Liver (tissue), 8 donors: ENCODE measurements at regions not wholly inside any gene's neighbourhood (a gene's known extent, or its start where the extent isn't known, plus 50 kb on each side); places are given as distances from the start of the nearest gene placed in this dataset.

Experiments
- DNase-seq: peaks from one replicate; pipeline ENCODE4 v3.0.0-alpha.2; 2017; ENCODE audit warnings: low spot score
- H3K27ac ChIP-seq, 2 donors: one replicate each; pipeline ENCODE4 v1.7.0; 2013; ENCODE audit warnings: inconsistent platforms in 2 of 2, low read length in 2 of 2, control low read depth in 1 of 2, low read depth in 1 of 2, mild to moderate bottlenecking in 1 of 2
- H3K27me3 ChIP-seq, 4 donors: one replicate each; pipeline versions ENCODE4 v1.6.1 to v1.7.0; 2013; ENCODE audit warnings: low read length in 3 of 4, inconsistent platforms in 1 of 4, mild to moderate bottlenecking in 1 of 4, moderate library complexity in 1 of 4; ENCODE audit not compliant: control insufficient read depth in 4 of 4, insufficient read depth in 4 of 4
- H3K36me3 ChIP-seq, 4 donors: one replicate each; pipeline versions ENCODE4 v1.6.1 to v1.7.0; 2013; ENCODE audit warnings: low read length in 3 of 4, mild to moderate bottlenecking in 3 of 4, low read depth in 1 of 4, moderate library complexity in 1 of 4; ENCODE audit not compliant: control insufficient read depth in 4 of 4, insufficient read depth in 3 of 4
- H3K4me1 ChIP-seq, 4 donors: one replicate each; pipeline versions ENCODE4 v1.6.1 to v1.7.0; 2013; ENCODE audit warnings: low read length in 3 of 4, mild to moderate bottlenecking in 3 of 4, moderate library complexity in 1 of 4; ENCODE audit not compliant: control insufficient read depth in 4 of 4, insufficient read depth in 4 of 4
- H3K4me3 ChIP-seq, 3 donors: one replicate each; pipeline versions ENCODE4 v1.6.1 to v1.7.0; 2013; ENCODE audit warnings: low read length in 3 of 3, control low read depth in 1 of 3, low read depth in 1 of 3, mild to moderate bottlenecking in 1 of 3
- H3K9ac ChIP-seq, 2 donors: one replicate each; pipeline ENCODE4 v1.7.0; 2013; ENCODE audit warnings: low read length in 2 of 2, mild to moderate bottlenecking in 2 of 2, moderate library complexity in 2 of 2, control low read depth in 1 of 2, low read depth in 1 of 2
- H3K9me3 ChIP-seq, 4 donors: one replicate each; pipeline versions ENCODE4 v1.6.1 to v1.7.0; 2013; ENCODE audit warnings: low read length in 3 of 4; ENCODE audit not compliant: control insufficient read depth in 4 of 4
- FOXA1 ChIP-seq: IDR thresholded peaks from 2 replicates; pipeline ENCODE4 v1.6.1; 2016; ENCODE audit warnings: antibody characterized with exemption
- FOXA2 ChIP-seq: IDR thresholded peaks from 2 replicates; pipeline ENCODE4 v1.6.1; 2016; ENCODE audit warnings: antibody characterized with exemption
- GABPA ChIP-seq, 2 donors: IDR thresholded peaks in 1 of 2; conservative IDR thresholded peaks in 1 of 2; 2 replicates each; pipeline ENCODE4 v1.6.1; 2016; ENCODE audit warnings: antibody characterized with exemption in 2 of 2, mild to moderate bottlenecking in 1 of 2, moderate library complexity in 1 of 2
- HNF4A ChIP-seq, 2 donors: conservative IDR thresholded peaks; 2 replicates each; pipeline ENCODE4 v1.6.1; 2016; ENCODE audit warnings: antibody characterized with exemption in 2 of 2, mild to moderate bottlenecking in 2 of 2
- HNF4G ChIP-seq: IDR thresholded peaks from 2 replicates; pipeline ENCODE4 v1.6.1; 2016; ENCODE audit warnings: antibody characterized with exemption
- JUND ChIP-seq, 2 donors: IDR thresholded peaks; 2 replicates each; pipeline ENCODE4 v1.6.1; 2016; ENCODE audit warnings: antibody characterized with exemption in 2 of 2
- NR2F2 ChIP-seq: IDR thresholded peaks from 2 replicates; pipeline ENCODE4 v1.6.1; 2016; ENCODE audit warnings: antibody characterized with exemption
- RXRA ChIP-seq, 2 donors: IDR thresholded peaks; 2 replicates each; pipeline ENCODE4 v1.6.1; 2017 to 2018; ENCODE audit warnings: antibody characterized with exemption in 2 of 2, mild to moderate bottlenecking in 1 of 2
- SP1 ChIP-seq: IDR thresholded peaks from 2 replicates; pipeline ENCODE4 v1.6.1; 2018; ENCODE audit warnings: antibody characterized with exemption, mild to moderate bottlenecking
- TAF1 ChIP-seq: conservative IDR thresholded peaks from 2 replicates; pipeline ENCODE4 v1.6.1; 2016; ENCODE audit warnings: antibody characterized with exemption, mild to moderate bottlenecking
- YY1 ChIP-seq: IDR thresholded peaks from 2 replicates; pipeline ENCODE4 v1.6.1; 2016; ENCODE audit warnings: antibody characterized with exemption, mild to moderate bottlenecking
- whole genome bisulfite sequencing: extraction: QIAGEN DNeasy Blood & Tissue Kit; methylation state at CpG from one replicate; pipeline ENCODE4 v1.1.7; 2013; 5-methylcytosine and 5-hydroxymethylcytosine counted together
- TF ChIP-seq, protein P1 (sequence below): IDR thresholded peaks from 2 replicates; pipeline ENCODE4 v1.6.1; 2016; ENCODE audit warnings: antibody characterized with exemption
- TF ChIP-seq, protein P2 (sequence below): IDR thresholded peaks from 2 replicates; pipeline ENCODE4 v1.6.1; 2016; ENCODE audit warnings: antibody characterized with exemption
- TF ChIP-seq, protein P3 (sequence below): IDR thresholded peaks from 2 replicates; pipeline ENCODE4 v1.6.1; 2016; ENCODE audit warnings: antibody characterized with exemption, mild to moderate bottlenecking
- TF ChIP-seq, protein P4 (sequence below): IDR thresholded peaks from 2 replicates; pipeline ENCODE4 v1.6.1; 2016; ENCODE audit warnings: antibody characterized with exemption
- TF ChIP-seq, protein P5 (sequence below): fragments of 150-350 bp; IDR thresholded peaks from 2 replicates; pipeline ENCODE4 v1.5.1; 2017; ENCODE audit warnings: improper control_type of control experiment, low read depth, low read length; ENCODE audit not compliant: missing input control
- donor health status: healthy.
- donor health status: healthy.
- donor health status: healthy.
- donor health status: healthy.
- donor health status: healthy.

DNA sequence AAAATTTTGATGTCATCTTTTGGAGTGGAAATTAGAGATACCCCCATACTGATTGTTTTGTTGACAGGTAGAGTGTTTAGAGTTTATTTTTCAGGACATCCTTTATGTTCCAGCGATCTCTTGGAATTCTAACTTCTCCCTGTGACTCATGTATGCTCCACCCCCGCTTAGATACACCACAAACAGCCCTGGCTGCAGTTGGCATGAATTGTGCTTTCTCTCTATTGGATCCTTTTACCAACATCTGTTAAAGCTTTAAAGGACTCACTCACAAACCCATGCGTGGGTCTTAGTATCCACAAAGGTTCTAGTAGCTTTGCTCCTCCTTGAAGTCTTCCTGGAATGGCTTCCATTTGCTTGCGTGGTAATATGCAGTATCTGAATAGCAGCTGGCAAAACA, 409.5 kb upstream of the POU3F3 start:
- 87% methylated on average over 4 of the region's 4 CpGs for WGBS
- H3K27ac ChIP-seq, result no peak overlapping the region
- H3K9me3 ChIP-seq, result no peaks in the 10 kb centered on the region
- TF ChIP-seq TAF1 (no peak), HNF4G (no peak), JUND (IDR thresholded peaks at IDR 0.05) (no peak), SP1 (no peak), YY1 (no peak), FOXA1 (no peak), NR2F2 (no peak), FOXA2 (no peak), RXRA (IDR thresholded peaks at IDR 0.05) (no peak), GABPA (IDR thresholded peaks at IDR 0.05 in 1 of 2, conservative IDR thresholded peaks at IDR 0.05 in 1 of 2) (no peak)
- TF ChIP-seq, protein P1, sequence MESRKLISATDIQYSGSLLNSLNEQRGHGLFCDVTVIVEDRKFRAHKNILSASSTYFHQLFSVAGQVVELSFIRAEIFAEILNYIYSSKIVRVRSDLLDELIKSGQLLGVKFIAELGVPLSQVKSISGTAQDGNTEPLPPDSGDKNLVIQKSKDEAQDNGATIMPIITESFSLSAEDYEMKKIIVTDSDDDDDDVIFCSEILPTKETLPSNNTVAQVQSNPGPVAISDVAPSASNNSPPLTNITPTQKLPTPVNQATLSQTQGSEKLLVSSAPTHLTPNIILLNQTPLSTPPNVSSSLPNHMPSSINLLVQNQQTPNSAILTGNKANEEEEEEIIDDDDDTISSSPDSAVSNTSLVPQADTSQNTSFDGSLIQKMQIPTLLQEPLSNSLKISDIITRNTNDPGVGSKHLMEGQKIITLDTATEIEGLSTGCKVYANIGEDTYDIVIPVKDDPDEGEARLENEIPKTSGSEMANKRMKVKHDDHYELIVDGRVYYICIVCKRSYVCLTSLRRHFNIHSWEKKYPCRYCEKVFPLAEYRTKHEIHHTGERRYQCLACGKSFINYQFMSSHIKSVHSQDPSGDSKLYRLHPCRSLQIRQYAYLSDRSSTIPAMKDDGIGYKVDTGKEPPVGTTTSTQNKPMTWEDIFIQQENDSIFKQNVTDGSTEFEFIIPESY, result no peak
- TF ChIP-seq, protein P2, sequence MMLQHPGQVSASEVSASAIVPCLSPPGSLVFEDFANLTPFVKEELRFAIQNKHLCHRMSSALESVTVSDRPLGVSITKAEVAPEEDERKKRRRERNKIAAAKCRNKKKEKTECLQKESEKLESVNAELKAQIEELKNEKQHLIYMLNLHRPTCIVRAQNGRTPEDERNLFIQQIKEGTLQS, result no peak
- TF ChIP-seq, protein P3, sequence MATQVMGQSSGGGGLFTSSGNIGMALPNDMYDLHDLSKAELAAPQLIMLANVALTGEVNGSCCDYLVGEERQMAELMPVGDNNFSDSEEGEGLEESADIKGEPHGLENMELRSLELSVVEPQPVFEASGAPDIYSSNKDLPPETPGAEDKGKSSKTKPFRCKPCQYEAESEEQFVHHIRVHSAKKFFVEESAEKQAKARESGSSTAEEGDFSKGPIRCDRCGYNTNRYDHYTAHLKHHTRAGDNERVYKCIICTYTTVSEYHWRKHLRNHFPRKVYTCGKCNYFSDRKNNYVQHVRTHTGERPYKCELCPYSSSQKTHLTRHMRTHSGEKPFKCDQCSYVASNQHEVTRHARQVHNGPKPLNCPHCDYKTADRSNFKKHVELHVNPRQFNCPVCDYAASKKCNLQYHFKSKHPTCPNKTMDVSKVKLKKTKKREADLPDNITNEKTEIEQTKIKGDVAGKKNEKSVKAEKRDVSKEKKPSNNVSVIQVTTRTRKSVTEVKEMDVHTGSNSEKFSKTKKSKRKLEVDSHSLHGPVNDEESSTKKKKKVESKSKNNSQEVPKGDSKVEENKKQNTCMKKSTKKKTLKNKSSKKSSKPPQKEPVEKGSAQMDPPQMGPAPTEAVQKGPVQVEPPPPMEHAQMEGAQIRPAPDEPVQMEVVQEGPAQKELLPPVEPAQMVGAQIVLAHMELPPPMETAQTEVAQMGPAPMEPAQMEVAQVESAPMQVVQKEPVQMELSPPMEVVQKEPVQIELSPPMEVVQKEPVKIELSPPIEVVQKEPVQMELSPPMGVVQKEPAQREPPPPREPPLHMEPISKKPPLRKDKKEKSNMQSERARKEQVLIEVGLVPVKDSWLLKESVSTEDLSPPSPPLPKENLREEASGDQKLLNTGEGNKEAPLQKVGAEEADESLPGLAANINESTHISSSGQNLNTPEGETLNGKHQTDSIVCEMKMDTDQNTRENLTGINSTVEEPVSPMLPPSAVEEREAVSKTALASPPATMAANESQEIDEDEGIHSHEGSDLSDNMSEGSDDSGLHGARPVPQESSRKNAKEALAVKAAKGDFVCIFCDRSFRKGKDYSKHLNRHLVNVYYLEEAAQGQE, result no peak
- TF ChIP-seq, protein P4, sequence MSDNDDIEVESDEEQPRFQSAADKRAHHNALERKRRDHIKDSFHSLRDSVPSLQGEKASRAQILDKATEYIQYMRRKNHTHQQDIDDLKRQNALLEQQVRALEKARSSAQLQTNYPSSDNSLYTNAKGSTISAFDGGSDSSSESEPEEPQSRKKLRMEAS, result no peak
- TF ChIP-seq, protein P5, sequence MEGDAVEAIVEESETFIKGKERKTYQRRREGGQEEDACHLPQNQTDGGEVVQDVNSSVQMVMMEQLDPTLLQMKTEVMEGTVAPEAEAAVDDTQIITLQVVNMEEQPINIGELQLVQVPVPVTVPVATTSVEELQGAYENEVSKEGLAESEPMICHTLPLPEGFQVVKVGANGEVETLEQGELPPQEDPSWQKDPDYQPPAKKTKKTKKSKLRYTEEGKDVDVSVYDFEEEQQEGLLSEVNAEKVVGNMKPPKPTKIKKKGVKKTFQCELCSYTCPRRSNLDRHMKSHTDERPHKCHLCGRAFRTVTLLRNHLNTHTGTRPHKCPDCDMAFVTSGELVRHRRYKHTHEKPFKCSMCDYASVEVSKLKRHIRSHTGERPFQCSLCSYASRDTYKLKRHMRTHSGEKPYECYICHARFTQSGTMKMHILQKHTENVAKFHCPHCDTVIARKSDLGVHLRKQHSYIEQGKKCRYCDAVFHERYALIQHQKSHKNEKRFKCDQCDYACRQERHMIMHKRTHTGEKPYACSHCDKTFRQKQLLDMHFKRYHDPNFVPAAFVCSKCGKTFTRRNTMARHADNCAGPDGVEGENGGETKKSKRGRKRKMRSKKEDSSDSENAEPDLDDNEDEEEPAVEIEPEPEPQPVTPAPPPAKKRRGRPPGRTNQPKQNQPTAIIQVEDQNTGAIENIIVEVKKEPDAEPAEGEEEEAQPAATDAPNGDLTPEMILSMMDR, result no peak
- H3K36me3 ChIP-seq, result no peaks in the 10 kb centered on the region
- H3K4me3 ChIP-seq, result no peak overlapping the region
- no peak for DNase-seq
- peaks cover 0 to 5% (median 0%) of the 10 kb centered on the region in 4 donors for H3K4me1 ChIP-seq
- H3K9ac ChIP-seq, result no peak overlapping the region
- no peaks in the 10 kb centered on the region for H3K27me3 ChIP-seq

DNA sequence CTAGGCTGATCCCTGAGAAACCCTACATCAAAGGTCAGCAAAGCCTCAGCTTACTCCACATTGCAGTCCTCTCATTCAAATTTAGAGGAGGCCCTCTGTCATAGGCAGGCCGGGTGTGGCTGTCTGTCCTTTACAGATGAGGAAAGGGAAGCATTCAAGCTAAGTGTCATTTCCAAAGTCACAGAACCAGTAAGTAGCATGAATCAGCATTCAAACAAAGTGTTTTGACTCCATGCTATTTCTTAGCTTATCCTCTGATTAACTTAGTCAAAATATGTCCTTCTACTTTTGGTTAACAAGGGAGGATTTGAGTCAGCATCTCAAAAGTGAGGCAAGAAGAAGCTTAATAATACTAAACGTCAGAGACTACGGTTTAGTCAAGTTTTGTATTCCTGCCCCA, 409.0 kb upstream of the POU3F3 start:
- Histone ChIP-seq H3K36me3 (no peaks in the 10 kb centered on the region), H3K9me3 (no peaks in the 10 kb centered on the region), H3K27me3 (no peaks in the 10 kb centered on the region), H3K27ac (no peak overlapping the region), H3K4me1 (peaks cover 0 to 5% (median 0%) of the 10 kb centered on the region in 4 donors), H3K9ac (no peak overlapping the region), H3K4me3 (no peak overlapping the region)
- no peak for DNase-seq
- WGBS, result 87% methylated on average over 3 of the region's 3 CpGs
- TF ChIP-seq, protein P3, result no peak
- TF ChIP-seq FOXA1, result no peak
- no peak for TF ChIP-seq HNF4A (conservative IDR thresholded peaks at IDR 0.05)
- TF ChIP-seq, protein P5, result no peak
- no peak for TF ChIP-seq JUND (IDR thresholded peaks at IDR 0.05)
- no peak for TF ChIP-seq YY1
- TF ChIP-seq, protein P1, result no peak
